GM21576 (cell line): ENCODE measurements at regions not wholly inside any gene's neighbourhood (a gene's known extent, or its start where the extent isn't known, plus 50 kb on each side); places are given as distances from the start of the nearest gene placed in this dataset.
"Not testable (repeated sequence)": the region's sequence is repeated elsewhere in the genome, so short reads cannot be mapped to it uniquely, and the experiment has no call there.

Experiments used
- ATAC-seq: cut with Tn5 transposase; IDR thresholded peaks from one replicate; pipeline ENCODE4 v1.9.1; 2021; ENCODE audit warnings: mild to moderate bottlenecking, moderate library complexity; ENCODE audit not compliant: unreplicated experiment

DNA sequence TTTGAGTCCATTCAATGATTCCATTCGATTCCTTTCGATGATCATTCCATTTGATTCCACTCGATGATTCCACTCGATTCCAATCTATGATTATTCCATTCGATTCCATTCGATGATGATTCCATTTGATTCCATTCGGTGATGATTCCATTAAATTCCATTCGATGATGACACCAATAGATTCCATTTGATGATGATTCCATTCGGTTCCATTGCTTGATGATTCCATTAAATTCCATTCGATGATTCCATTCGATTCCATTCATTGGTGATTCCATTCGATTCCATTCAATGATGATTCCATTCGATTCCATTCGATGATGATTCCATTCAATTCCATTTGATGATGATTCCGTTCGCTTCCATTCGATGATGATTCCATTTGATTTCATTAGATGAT, 1104.1 kb downstream of the RPIA start:
- ATAC-seq, result not testable (repeated sequence)

DNA sequence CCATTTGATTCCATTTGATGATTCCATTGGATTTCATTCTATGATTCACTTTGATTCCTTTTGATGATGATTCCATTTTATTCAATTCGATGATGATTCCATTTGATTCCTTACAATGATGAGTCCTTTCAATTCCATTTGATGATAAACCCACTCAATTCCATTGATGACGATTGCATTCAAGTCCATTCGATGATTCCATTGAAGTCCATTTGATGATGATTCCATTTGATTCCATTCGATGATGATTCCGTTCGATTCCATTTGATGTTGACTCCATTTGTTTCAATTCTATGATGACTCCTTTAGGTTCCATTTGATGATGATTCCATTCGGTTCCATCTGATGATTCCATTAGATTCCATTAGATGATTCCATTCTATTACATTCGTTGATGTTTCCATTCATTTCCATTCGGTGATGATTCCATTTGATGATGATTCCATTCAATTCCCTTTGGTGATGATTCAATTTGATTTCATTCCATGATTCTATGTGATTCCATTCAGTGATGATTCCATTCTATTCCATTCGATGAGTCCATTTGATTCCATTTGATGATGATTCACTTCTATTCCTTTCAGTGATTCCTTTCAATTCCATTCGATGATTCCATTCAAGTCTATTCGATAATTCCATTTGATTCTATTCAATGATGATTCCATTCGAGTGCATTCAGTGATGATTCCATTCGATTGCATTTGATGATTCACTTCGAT, 1106.0 kb downstream of the RPIA start:
- ATAC-seq, result no peak

DNA sequence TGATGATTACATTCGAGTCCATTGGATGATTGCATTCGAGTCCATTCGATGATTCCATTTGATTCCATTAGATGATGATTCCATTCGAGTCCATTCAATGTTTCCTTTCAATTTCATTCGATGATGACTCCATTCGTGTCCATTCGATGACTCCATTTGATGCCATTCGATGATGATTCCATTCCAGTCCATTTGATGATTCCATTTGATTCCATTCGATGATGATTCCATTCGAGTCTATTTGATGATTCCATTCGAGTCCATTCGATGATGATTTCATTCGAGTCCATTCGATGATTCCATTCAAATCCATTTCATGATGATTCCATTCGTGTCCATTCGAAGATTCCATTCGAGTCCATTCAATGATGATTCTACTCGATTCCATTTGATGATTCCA, 1109.7 kb downstream of the RPIA start:
- not testable (repeated sequence) for ATAC-seq

DNA sequence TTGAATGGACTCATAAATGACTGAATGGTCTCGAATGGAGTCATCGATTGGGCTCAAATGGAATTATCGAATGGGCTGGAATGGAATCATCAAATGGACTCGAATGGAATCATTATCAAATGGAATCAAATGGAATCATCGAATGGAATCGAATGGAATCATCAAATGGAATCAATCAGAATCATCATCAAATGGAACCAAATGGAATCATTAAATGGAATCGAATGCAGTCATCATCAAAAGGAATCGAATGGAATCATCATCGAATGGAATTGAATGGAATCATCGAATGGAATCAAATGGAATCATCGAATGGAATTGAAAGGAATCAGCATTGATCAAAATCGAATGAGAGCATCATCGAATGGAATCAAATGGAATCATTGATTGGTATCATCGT, 1114.9 kb downstream of the RPIA start:
- ATAC-seq, result not testable (repeated sequence)

DNA sequence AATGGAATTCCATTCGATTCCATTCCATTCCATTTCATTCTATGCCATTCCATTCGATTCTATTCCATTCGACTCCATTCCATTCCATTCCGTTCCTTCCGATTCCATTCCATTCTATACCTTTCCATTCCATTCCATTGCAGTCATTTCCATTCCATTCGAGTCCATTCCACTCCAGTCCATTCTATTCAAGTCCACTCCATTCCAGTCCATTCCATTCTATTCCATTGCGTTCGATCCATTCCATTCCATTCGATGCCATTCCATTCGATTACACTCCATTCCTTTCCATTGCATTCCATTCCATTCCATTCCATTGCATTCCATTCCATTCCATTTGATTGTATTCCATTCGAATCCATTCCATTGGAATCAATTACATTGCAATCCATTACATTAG, 1119.8 kb downstream of the RPIA start:
- no peak for ATAC-seq

DNA sequence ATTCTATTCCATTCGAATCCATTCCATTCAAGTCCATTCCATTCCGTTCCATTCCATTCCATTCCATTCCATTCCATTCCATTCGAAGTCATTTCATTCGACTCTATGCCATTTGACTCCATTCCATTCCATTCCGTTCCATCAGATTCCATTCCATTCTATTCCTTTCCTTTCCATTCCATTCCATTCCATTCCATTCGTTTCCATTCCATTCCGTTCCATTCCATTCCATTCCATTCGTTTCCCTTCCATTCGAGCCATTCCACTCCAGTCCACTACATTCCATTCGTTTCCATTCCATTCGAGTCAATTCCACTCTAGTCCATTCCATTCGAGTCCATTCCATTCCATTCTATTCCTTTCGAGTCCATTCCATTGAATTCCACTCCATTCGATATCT, 1120.4 kb downstream of the RPIA start:
- not testable (repeated sequence) for ATAC-seq

DNA sequence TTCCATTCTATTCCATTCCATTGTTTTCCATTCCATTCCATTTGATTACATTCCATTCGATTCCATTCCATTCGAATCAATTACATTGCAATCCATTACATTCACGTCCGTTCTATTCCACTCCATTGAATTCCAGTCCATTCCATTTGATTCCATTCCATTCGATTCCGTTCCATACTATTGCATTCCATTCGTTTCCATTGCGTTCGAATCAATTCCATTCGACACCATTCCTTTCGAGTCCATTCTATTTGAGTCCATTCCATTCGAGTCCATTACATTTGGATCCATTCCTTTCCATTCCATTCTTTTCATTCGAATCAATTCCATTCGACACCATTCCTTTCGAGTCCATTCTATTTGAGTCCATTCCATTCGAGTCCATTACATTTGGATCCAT, 1122.9 kb downstream of the RPIA start:
- not testable (repeated sequence) for ATAC-seq

DNA sequence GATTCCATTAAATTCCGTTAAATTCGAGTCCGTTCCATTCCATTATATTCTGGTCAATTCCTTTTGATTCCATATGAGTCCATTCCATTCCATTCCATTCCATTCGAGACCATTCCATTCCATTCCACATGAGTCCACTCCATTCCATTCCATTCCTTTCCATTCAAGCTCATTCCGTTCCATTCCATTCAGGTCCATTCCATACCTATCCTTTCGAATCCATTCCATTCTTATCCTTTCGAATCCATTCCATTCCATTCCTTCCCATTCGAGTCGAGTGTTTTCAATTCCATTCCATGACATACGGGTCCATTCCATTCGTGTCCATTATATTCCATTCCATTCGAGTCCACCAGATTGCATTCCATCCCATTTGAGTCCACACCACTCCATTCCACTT, 1127.4 kb downstream of the RPIA start:
- no peak for ATAC-seq

DNA sequence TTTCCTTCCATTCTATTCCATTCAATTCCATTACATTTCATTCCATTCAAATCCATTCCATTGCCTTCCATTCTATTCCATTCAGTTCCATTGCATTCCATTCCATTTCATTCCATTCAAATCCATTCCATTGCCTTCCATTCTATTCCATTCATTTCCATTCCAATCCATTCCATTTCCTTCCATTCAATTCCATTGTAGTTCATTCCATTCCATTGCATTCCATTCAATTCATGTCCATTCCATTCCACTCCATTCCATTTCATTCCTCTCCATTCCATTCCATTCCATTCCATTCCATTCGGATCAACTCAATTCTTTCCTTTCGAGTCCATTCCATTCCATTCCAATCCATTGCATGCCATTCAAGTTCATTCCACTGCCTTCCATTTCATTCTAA, 1128.3 kb downstream of the RPIA start:
- ATAC-seq, result no peak

DNA sequence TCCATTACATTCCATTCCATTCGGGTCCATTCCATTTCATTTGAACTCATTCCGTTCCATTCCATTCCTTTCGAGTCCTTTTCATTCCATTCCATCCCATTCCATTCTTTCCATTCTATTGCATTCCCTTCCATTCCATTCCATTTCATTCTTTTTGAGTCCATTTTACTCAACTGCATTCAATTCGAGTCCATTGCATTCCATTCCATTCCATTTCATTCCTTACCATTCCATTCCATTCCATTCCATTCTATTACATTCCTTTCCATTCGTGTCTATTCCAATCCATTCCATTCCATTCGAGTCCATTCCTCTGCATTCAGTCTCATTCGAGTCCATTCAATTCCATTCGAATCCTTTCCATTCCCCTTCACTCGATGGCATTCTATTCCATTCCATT, 1128.8 kb downstream of the RPIA start:
- no peak for ATAC-seq

DNA sequence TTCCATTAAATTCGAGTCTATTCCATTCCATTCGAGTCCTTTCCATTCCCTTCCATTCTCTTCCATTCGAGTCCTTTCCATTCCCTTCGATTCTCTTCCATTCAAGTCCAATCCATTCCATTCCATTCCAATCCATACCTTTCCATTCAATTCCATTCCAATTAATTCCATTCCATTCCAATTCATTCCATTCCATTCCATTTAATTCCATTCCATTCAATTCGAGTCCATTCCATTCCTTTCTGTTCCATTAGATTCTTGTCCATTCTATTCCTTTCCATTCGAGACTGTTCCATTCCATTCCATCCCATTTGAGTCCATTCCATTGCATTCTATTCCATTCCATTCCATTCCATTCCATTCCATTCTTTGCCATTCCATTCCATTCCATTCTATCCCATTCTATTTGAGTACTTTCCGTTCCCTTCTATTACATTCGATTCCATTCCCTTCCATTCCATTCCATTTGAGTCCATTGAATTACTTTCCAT, 1130.0 kb downstream of the RPIA start:
- no peak for ATAC-seq

DNA sequence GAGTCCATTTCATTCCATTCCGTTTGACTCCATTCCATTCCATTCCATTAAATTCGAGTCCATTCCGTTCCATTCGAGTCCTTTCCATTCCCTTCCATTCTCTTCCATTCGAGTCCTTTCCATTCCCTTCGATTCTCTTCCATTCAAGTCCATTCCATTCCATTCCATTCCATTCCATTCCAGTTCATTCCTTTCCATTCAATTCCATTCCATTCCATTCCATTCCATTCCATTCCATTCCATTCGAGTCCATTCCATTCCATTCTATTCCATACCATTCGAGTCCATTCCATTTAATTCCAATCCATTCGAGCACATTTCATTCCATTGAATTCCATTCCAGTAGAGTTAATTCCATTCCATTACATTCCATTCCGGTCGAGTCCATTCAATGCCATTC, 1130.9 kb downstream of the RPIA start:
- ATAC-seq, result not testable (repeated sequence)

DNA sequence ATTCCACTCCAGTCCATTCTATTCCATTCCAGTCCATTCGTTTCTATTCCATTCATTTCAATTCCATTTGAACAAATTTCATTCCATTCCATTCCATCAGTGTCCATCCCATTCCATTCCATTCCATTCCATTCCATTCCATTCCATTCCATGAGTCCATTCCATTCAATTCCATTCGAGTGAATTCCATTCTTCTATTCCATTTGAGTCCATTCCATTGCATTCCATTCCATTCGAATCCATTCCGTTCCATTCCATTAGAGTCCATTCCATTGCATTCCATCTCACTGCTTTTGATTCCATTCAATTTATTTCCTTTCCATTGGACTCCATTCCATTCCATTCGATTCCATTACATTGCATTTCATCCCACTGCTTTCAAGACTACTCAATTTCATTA, 1132.1 kb downstream of the RPIA start:
- no peak for ATAC-seq

DNA sequence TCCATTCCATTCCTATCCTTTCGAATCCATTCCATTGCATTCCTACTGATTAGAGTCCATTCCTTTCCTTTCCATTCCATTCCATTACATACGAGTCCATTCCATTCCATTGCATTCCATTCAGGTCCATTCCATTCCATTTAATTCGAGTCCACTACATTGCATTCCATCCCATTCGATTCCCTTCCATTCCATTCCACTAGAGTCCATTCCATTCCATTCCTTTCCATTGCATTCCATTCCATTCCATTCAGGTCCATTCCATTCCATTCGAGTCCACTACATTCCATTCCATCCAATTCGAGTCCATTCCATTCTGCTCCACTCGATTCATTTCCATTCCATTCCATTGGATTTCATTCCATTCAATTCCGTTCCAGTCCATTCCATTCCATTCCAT, 1133.6 kb downstream of the RPIA start:
- no peak for ATAC-seq

DNA sequence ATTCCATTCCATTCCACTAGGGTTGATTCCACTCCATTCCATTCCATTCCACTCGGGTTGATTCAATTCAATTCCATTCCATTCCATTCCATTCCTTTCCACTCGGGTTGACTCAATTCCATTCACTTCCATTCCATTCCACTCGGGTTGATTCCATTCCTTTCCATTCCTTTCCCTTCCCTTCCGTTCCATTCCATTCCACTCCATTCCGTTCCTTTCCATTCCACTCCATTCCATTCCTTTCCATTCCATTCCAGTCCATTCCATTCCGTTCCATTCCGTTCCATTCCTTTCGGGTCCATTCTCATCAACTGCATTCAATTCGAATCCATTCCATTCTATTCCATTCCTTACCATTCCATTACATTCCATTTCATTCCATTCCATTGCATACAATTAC, 1135.3 kb downstream of the RPIA start:
- ATAC-seq, result not testable (repeated sequence)

DNA sequence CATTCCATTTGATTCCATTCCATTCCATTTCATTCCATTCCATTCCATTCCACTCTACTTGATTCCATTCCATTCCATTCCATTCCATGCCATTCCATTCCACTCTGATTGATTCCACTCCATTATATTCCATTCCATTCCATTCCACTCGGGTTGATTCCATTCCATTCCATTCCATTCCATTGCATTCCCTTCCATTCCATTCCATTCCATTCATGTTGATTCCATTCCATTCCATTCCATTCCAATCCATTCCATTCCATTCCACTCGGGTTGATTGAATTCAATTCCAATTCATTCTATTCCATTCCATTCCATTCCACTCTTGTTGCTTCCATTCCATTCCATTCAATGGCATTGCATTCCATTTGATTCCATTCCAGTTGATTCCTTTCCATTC, 1136.4 kb downstream of the RPIA start:
- ATAC-seq, result not testable (repeated sequence)

DNA sequence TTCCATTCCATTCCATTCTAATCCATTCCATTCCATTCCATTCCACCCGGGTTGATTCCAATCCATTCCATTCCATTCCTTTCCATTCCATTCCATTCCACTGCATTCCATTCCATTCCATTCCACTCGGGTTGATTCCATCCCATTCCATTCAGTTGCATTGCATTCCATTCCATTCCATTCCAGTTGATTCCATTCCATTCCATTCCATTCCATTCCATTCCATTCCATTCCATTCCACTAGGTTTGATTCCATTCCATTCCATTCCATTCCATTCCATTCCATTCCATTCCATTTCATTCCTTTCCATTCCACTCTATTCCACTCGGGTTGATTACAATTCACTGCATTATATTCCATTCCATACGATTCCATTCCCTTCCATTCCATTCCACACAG, 1136.9 kb downstream of the RPIA start:
- not testable (repeated sequence) for ATAC-seq

DNA sequence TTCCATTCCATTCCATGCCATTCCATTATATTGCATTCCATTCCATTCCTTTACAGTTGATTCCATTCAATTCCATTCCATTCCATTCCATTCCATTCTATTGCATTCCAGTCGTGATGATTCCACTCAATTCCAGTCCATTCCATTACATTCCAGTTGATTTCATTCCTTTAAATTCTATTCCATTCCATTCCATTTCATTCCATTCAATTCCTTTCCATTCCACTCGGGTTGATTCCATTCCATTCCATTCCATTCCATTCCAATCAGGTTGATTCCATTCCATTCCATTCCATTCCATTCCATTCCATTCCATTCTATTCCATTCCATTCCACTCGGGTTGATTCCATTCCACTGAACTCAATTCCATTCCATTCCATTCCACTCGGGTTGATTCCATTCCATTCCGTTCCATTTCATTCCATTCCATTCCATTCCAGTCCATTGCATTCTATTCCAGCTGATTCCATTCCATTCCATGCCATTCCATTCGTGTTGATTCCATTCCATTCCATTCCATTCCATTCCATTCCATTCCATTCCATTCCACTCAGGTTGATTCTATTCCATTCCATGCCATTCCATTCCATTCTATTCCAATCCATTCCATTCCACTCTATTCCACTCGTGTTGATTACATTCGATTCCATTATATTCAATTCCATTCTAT, 1137.6 kb downstream of the RPIA start:
- not testable (repeated sequence) for ATAC-seq

DNA sequence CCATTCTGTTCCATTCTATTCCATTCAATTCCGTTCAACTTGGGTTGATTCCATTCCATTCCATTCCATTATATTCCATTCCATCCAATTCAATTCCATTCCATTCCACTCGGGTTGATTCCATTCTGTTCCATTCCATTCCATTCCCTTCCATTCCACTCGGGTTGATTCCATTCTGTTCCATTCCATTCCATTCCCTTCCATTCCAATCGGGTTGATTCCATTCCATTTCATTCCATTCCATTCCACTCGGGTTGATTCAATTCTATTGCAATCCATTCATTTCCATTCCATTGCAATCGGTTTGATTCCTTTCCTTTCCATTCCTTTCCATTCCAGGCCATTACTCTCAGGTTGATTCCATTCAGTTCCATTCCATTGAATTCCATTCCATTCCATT, 1138.4 kb downstream of the RPIA start:
- no peak for ATAC-seq

DNA sequence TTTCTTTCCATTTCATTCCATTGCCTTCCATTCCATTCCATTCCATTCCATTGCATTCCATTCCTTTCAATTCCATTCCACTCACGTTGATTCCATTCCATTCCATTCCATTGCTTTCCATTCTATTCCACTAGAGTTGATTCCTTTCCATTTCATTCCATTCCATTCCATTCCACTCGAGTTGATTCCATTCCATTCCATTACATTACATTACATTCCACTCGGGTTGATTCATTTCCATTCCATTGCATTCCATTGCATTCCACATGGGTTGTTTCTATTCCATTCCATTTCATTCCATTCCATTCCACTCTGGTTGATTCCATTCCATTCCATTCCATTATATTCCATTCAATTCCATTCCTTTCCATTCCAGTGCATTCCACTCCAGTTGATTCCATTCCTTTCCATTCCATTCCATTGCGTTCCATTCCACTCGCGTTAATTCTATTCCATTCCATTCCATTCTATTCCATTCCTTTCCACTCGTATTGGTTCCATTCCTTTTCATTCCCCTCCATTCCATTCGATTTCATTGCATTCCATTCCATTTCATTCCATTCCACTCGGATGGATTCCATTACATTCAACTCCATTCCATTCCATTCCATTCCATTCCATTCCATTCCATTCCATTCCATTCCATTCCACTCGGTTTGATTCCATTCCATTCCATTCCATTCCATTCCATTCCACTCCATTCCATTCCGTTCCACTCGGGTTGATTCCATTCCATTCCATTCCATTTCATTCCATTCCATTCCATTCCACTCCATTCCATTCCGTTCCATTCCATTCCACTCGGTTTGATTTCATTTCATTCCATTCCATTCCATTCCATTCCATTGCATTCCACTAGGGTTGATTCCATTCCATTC, 1139.1 kb downstream of the RPIA start:
- peak; percentile 38 for ATAC-seq
